GM21619 (cell line): ENCODE measurements at regions not wholly inside any gene's neighbourhood (a gene's known extent, or its start where the extent isn't known, plus 50 kb on each side); places are given as distances from the start of the nearest gene placed in this dataset.

Experiments
- ATAC-seq: cut with Tn5 transposase; IDR thresholded peaks from one replicate; pipeline ENCODE4 v1.9.1; 2021; ENCODE audit not compliant: unreplicated experiment

DNA sequence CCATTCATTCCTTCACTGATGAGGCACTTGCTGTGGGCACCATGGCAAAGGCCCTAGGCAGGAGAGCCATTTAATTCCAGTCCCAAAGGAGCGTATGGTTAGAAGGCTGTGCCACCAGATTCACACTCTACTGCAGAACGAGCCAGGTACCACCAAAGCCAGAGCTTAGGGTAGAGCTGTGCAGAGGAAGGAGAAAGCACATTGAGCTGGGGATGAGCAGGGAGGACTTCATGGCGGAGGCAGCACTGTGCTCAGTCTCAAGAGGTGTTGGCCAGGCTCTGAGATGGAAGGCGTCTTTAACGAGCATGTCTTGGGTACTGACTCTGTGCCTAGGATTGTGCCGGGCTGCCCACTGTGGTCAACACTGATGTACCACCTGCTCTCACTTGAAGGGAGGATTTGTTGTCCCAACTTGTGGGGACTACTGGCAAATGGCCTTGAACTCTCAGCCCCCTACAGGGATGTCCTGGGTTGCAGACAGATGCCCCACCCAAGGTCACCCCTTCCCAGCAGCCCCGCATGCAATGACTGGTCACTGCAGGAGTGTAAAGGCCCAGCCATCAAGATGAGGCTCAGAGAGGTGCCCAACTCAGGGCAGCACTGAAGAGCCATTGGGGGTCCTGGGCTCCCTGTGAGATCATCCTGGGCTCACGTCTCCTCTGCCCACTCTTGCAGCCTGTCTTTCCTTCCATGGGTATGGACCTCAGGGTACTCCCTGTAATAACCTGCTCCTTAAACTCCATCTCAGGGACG lies 251.4 kb downstream of the GLI2 start:
- ATAC-seq: no peak

- ATAC-seq: no peak
Measured at GRCh38 chr2:120988051-120988699, 252.5 kb downstream of the GLI2 start.

- ATAC-seq: no peak
Measured at GRCh38 chr2:120988700-120989511, 253.2 kb downstream of the GLI2 start.

- ATAC-seq: no peak
Measured at GRCh38 chr2:120989512-120990441, 254.1 kb downstream of the GLI2 start.

DNA sequence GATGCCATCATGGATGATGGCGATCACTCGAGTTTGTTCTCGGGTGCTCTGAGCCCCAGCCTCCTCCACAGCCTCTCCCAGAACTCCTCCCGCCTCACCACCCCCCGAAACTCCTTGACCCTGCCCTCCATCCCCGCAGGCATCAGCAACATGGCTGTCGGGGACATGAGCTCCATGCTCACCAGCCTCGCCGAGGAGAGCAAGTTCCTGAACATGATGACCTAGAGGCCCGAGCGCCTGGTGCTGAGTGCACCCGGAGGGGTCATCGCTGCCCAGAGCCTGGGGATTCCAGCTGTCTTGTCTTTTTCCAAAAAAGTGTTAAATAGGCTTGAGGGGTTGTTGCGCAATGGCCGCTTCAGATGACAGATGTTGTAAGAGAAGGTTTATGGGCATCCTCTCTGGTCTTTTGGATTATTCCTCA lies 254.8 kb downstream of the GLI2 start:
- ATAC-seq: no peak

DNA sequence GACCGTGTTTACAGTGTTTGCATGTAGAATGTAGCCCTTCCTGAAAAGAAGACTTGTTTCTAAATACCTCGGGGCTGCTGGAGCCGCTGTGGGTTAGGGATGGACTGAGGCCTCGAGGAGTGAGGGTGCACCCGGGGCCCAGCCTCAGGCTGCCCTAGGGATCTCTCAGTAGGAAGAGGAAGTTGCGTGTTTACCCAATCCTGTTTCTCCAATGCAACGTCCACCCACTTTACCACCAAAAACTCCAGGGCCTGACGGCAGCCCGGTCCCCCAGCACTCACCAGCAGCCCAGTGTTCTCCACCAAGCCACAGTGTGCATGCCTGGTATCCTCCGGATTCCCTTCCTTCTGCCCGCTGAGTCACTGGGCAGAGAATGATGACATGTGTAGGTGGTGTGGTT lies 255.8 kb downstream of the GLI2 start:
- no peak for ATAC-seq

GRCh38 chr2:120992791-120993555 lies 257.3 kb downstream of the GLI2 start:
- no peak for ATAC-seq

- no peak for ATAC-seq
Measured at GRCh38 chr2:120993661-120994060, 258.0 kb downstream of the GLI2 start.

- no peak for ATAC-seq
Measured at GRCh38 chr2:120994301-120994995, 258.8 kb downstream of the GLI2 start.

DNA sequence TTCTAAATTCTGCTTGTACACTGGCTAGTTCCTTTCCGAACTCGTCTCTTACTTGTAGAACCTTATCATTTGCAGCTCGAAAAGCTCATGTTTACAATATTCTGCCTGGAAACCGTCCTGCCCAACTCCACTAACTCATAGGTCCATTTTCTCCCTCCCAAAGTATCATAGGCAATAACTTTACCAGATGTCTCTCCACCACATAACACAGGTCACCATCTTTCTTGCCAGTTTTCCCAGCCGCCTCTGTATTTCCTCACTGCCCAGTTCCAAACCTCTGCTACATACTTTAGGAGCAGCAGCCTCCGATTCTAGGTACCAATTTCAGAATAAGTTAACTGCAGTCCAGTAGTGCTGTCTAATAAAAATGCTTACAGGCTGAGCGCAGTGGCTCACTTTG lies 259.5 kb downstream of the GLI2 start:
- no peak for ATAC-seq

- ATAC-seq: no peak
Measured at GRCh38 chr2:120995656-120996190, 260.1 kb downstream of the GLI2 start.

DNA sequence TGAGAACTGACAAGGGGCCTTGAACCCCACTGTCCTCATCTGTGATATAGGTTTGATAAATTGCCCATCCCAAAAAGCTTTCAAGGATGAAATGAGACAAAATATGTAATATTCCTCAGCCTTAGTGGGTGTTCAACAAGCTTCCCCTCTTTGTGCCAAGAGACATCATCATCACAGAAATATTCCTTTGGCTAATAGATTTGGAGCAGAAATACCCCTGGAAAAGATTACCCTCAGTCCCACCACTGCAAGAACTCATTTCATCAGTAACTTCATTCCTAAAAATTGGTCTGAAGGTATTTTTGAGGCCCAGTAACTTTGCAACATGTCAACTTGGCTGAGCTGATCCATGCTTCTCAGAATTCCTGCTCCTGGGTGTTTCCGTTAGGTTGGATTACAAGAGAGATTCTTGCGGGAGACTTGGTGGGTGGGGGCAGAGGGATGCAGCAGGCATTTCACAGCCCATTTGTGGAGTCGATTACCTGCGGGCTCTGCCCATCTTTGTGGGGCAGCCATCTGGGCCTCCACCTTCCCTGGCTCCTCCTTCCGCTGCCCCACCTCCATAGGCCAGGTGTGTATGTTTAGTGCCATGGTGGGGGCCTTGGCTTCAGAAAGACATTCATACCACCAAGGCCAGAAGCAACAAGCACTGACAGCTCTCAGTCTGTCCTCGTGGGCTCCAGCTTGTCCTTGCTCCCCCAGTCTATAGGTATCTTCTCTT lies 263.9 kb downstream of the GLI2 start:
- ATAC-seq: no peak

DNA sequence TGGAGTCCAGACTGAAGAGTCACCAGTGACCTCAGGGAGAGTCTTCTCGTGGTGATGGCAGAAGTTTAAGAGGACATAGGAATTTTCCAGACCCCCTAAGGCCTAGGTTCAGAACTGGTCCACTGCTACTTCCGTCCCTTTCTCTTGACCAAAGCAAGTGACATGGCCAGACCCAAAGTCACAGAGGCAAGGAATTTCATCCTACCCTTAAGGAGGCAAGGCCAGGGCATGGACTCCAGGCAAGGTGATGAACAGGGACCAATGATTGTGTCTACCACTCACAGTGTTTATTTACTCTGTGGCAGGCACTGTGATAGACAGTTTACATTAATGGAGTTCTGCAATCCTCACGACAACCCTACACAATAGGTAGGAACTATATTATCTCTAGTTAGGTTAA lies 265.1 kb downstream of the GLI2 start:
- no peak for ATAC-seq

DNA sequence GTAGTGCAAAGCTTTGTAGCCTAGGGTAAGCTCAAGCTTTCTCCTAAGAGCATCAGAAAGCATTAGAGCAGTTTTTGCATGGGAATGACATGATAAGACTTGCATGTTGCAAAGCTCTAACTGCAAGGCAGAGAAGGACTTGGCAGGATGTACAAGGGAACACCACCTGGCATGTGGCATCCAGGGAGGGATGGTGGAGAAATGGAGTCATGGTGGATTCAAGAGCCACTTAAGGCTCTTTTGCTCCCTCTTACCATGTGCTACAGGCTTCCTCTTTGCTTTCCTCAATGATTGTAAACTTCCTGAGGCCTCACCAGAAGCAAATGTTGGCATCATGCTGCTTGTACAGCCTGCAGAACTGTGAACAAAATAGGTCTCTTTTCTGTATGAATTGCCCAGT lies 266.0 kb downstream of the GLI2 start:
- no peak for ATAC-seq

DNA sequence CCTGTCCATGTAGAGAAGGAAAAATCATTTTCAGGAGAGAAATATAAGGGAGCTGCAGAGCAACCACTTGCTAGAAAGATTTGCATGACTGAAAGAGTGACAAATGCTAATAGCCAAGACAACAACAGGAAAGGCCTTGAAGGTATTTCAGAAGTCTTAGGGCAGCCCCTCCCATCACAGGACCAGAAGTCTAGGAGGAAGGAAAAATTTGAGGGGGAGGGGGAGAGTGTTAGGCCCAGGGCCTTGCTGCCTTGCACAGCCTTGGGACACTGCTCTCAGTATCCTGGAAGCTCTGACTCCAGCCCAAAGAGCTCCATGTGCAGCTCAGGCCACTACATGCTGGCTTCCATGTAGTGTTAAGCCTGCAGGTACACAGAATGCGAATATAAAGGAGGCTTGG lies 266.9 kb downstream of the GLI2 start:
- ATAC-seq: no peak

GRCh38 chr2:121003391-121003790 lies 267.7 kb downstream of the GLI2 start:
- no peak for ATAC-seq

DNA sequence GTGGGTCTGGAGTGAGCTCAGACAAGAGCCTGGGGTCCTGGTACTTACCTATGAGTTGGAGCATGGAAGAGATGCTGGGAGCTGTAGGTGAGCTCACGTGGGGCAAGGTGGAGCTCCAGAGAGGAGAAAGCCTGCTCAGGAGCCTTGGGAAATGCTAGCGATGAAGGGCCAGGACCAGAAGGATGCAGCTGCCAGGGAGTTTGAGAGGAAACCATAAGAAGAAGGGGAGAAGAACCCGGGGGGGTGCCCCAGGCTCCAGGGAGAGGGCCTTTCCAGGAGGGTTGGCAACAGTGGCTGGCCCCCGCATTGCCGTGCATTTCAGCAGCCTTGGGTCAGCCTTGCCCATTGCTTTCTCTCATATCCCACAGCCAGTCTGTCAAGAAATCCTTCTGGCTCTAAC lies 268.7 kb downstream of the GLI2 start:
- no peak for ATAC-seq

GRCh38 chr2:121004950-121005349 lies 269.3 kb downstream of the GLI2 start:
- ATAC-seq: no peak

- ATAC-seq: no peak
Measured at GRCh38 chr2:121005453-121005852, 269.8 kb downstream of the GLI2 start.
